ENCODE measurements at regions not wholly inside any gene's neighbourhood (a gene's known extent, or its start where the extent isn't known, plus 50 kb on each side); places are given as distances from the start of the nearest gene placed in this dataset.
A peak's percentile ranks its signal among the peaks of the same experiment; 100 is the strongest.
"Not testable (repeated sequence)": the region's sequence is repeated elsewhere in the genome, so short reads cannot be mapped to it uniquely, and the experiment has no call there.

GRCh38 chr20:61094581-61094980 is 157.5 kb upstream of the CDH4 start:
- H3K27ac Mint-ChIP-seq = no peak overlapping the region

GRCh38 chr20:61096463-61096862 is 155.6 kb upstream of the CDH4 start:
- Mint-ChIP-seq H3K4me3 (no peak overlapping the region), H3K9me3 (peaks cover 10 to 52% (median 30%) of the 10 kb centered on the region in 9 donors), H3K4me1 (peaks cover 0 to 11% (median 5%) of the 10 kb centered on the region in 4 donors), H3K36me3 (peaks cover 0 to 33% (median 0%) of the 10 kb centered on the region in 3 donors), H3K27me3 (peaks cover 0 to 14% (median 3%) of the 10 kb centered on the region in 5 donors), H3K27ac (no peak overlapping the region)
- DNase-seq (no peak), ATAC-seq (no peak)
- POLR2A ChIA-PET = no interaction called here

More at GRCh38 chr20:61094581-61094980, 157.5 kb upstream of the CDH4 start:
- Mint-ChIP-seq H3K36me3 (peaks cover 0 to 33% (median 0%) of the 10 kb centered on the region in 3 donors), H3K4me1 (no peaks in the 10 kb centered on the region), H3K9me3 (peaks cover 10 to 58% (median 32%) of the 10 kb centered on the region in 9 donors), H3K27me3 (peaks cover 0 to 22% (median 3%) of the 10 kb centered on the region in 5 donors), H3K4me3 (no peak overlapping the region)
- DNase-seq (no peak), ATAC-seq (no peak)
- POLR2A ChIA-PET = no interaction called here

- Mint-ChIP-seq H3K36me3 (peaks cover 0 to 17% (median 0%) of the 10 kb centered on the region in 3 donors), H3K9me3 (peaks cover 8 to 40% (median 17%) of the 10 kb centered on the region in 9 donors), H3K4me3 (no peak overlapping the region), H3K27ac (no peak overlapping the region), H3K27me3 (peaks cover 0 to 3% (median 0%) of the 10 kb centered on the region in 5 donors), H3K4me1 (peaks cover 0 to 19% (median 5%) of the 10 kb centered on the region in 4 donors)
- DNase-seq = no peak
- POLR2A ChIA-PET = no interaction called here
- no peak for ATAC-seq
Observed at GRCh38 chr20:61099806-61100205, 152.3 kb upstream of the CDH4 start.

- H3K4me1 Mint-ChIP-seq = peaks cover 0 to 19% (median 5%) of the 10 kb centered on the region in 4 donors
- H3K27ac Mint-ChIP-seq = peak overlapping the region in 2 of 10 donors; percentile 22 to 71
- peak overlapping the region in 1 of 10 donors; percentile 14 for H3K4me3 Mint-ChIP-seq
- ATAC-seq (peak in 1 of 2 donors; percentile 50), DNase-seq (no peak)
- peaks cover 0 to 6% (median 0%) of the 10 kb centered on the region in 5 donors for H3K27me3 Mint-ChIP-seq
- POLR2A ChIA-PET = no interaction called here
- peaks cover 0 to 13% (median 0%) of the 10 kb centered on the region in 3 donors for H3K36me3 Mint-ChIP-seq
- H3K9me3 Mint-ChIP-seq = peaks cover 7 to 33% (median 12%) of the 10 kb centered on the region in 9 donors
Observed at GRCh38 chr20:61100489-61100888, 151.6 kb upstream of the CDH4 start.

- Mint-ChIP-seq H3K9me3 (peaks cover 0 to 24% (median 7%) of the 10 kb centered on the region in 9 donors), H3K27ac (peak overlapping the region in 4 of 10 donors; percentile 22 to 77 (median 56)), H3K4me1 (peaks cover 0 to 19% (median 5%) of the 10 kb centered on the region in 4 donors), H3K4me3 (peak overlapping the region in 3 of 10 donors; percentile 14 to 52 (median 33))
- ATAC-seq (peak in 1 of 2 donors; percentile 42), DNase-seq (peak in 3 of 10 donors; percentile 34 to 60 (median 36))
- H3K27me3 Mint-ChIP-seq, H3K36me3 Mint-ChIP-seq, POLR2A ChIA-PET: not testable (repeated sequence)
Observed at GRCh38 chr20:61101321-61101720, 150.7 kb upstream of the CDH4 start.

- POLR2A ChIA-PET = no interaction called here
- Mint-ChIP-seq H3K9me3 (peaks cover 0 to 11% (median 0%) of the 10 kb centered on the region in 9 donors), H3K4me1 (peaks cover 0 to 19% (median 5%) of the 10 kb centered on the region in 4 donors), H3K27me3 (peaks cover 0 to 9% (median 0%) of the 10 kb centered on the region in 5 donors), H3K36me3 (no peaks in the 10 kb centered on the region), H3K27ac (no peak overlapping the region), H3K4me3 (no peak overlapping the region)
- ATAC-seq (no peak), DNase-seq (no peak)
Observed at GRCh38 chr20:61104232-61104631, 147.8 kb upstream of the CDH4 start.

GRCh38 chr20:61105395-61105794 is 146.7 kb upstream of the CDH4 start:
- Mint-ChIP-seq H3K9me3 (peaks cover 0 to 11% (median 0%) of the 10 kb centered on the region in 9 donors), H3K4me3 (no peak overlapping the region), H3K36me3 (no peaks in the 10 kb centered on the region), H3K27ac (peak overlapping the region in 1 of 10 donors; percentile 83), H3K4me1 (peaks cover 0 to 15% (median 3%) of the 10 kb centered on the region in 4 donors), H3K27me3 (peaks cover 0 to 9% (median 0%) of the 10 kb centered on the region in 5 donors)
- DNase-seq (no peak), ATAC-seq (no peak)
- POLR2A ChIA-PET = no interaction called here

GRCh38 chr20:61106438-61106837 is 145.6 kb upstream of the CDH4 start:
- no peak overlapping the region for H3K4me3 Mint-ChIP-seq
- peaks cover 0 to 9% (median 0%) of the 10 kb centered on the region in 9 donors for H3K9me3 Mint-ChIP-seq
- POLR2A ChIA-PET = no interaction called here
- no peak for ATAC-seq
- peaks cover 0 to 8% (median under 1%) of the 10 kb centered on the region in 4 donors for H3K4me1 Mint-ChIP-seq
- no peaks in the 10 kb centered on the region for H3K36me3 Mint-ChIP-seq
- peaks cover 0 to 9% (median 0%) of the 10 kb centered on the region in 5 donors for H3K27me3 Mint-ChIP-seq
- no peak overlapping the region for H3K27ac Mint-ChIP-seq
- DNase-seq = no peak

- no peaks in the 10 kb centered on the region for H3K36me3 Mint-ChIP-seq
- peaks cover 0 to 9% (median 3%) of the 10 kb centered on the region in 5 donors for H3K27me3 Mint-ChIP-seq
- H3K4me3 Mint-ChIP-seq = no peak overlapping the region
- H3K27ac Mint-ChIP-seq = no peak overlapping the region
- peaks cover 0 to 1% (median 0%) of the 10 kb centered on the region in 9 donors for H3K9me3 Mint-ChIP-seq
- ATAC-seq = no peak
- POLR2A ChIA-PET = no interaction called here
- no peak for DNase-seq
- no peaks in the 10 kb centered on the region for H3K4me1 Mint-ChIP-seq
Observed at GRCh38 chr20:61109221-61109805, 142.7 kb upstream of the CDH4 start.

- Mint-ChIP-seq H3K36me3 (no peaks in the 10 kb centered on the region), H3K9me3 (peaks cover 0 to 1% (median 0%) of the 10 kb centered on the region in 9 donors), H3K4me3 (no peak overlapping the region), H3K27me3 (peaks cover 0 to 10% (median 0%) of the 10 kb centered on the region in 5 donors), H3K4me1 (no peaks in the 10 kb centered on the region), H3K27ac (peak overlapping the region in 1 of 10 donors; percentile 66)
- no peak for ATAC-seq
- no peak for DNase-seq
- POLR2A ChIA-PET = no interaction called here
Observed at GRCh38 chr20:61112515-61112914, 139.5 kb upstream of the CDH4 start.

- no peak overlapping the region for H3K27ac Mint-ChIP-seq
- no peaks in the 10 kb centered on the region for H3K4me1 Mint-ChIP-seq
- peaks cover 0 to 1% (median 0%) of the 10 kb centered on the region in 9 donors for H3K9me3 Mint-ChIP-seq
- no peak overlapping the region for H3K4me3 Mint-ChIP-seq
- no peak for ATAC-seq
- no peaks in the 10 kb centered on the region for H3K36me3 Mint-ChIP-seq
- POLR2A ChIA-PET = no interaction called here
- H3K27me3 Mint-ChIP-seq = peaks cover 0 to 16% (median 4%) of the 10 kb centered on the region in 5 donors
- DNase-seq = no peak
Observed at GRCh38 chr20:61113731-61114130, 138.3 kb upstream of the CDH4 start.

- no peaks in the 10 kb centered on the region for H3K36me3 Mint-ChIP-seq
- ATAC-seq = no peak
- peaks cover 0 to 18% (median 4%) of the 10 kb centered on the region in 5 donors for H3K27me3 Mint-ChIP-seq
- DNase-seq = no peak
- POLR2A ChIA-PET = no interaction called here
- H3K9me3 Mint-ChIP-seq = peaks cover 0 to 1% (median 0%) of the 10 kb centered on the region in 9 donors
- H3K27ac Mint-ChIP-seq = no peak overlapping the region
- H3K4me3 Mint-ChIP-seq = no peak overlapping the region
- H3K4me1 Mint-ChIP-seq = no peaks in the 10 kb centered on the region
Observed at GRCh38 chr20:61114493-61115175, 137.4 kb upstream of the CDH4 start.
